CD14-positive monocyte (primary cell): ENCODE measurements at regions not wholly inside any gene's neighbourhood (a gene's known extent, or its start where the extent isn't known, plus 50 kb on each side); places are given as distances from the start of the nearest gene placed in this dataset.

ENCODE experiments used
- DNase-seq, 3 donors: peaks; one replicate each; pipeline ENCODE4 v3.0.0-alpha.2; 2011 to 2022
- H2AFZ ChIP-seq: 2 replicates; pipeline ENCODE4 v1.6.0; 2012; ENCODE audit warnings: mild to moderate bottlenecking, low read depth, low read length, inconsistent platforms; ENCODE audit not compliant: insufficient read depth, poor library complexity, severe bottlenecking
- H3K27ac ChIP-seq, 2 donors: 1 replicate in 1 of 2; 2 replicates in 1 of 2; pipeline ENCODE4 v1.5.1; 2012 to 2013; ENCODE audit warnings: low read length in 2 of 2, control low read depth in 1 of 2, inconsistent platforms in 1 of 2, low read depth in 1 of 2, mild to moderate bottlenecking in 1 of 2
- H3K27me3 ChIP-seq, 2 donors: one replicate each; pipeline versions ENCODE4 v1.6.0 to v1.6.1; 2011 to 2013; ENCODE audit warnings: low read length in 2 of 2; ENCODE audit not compliant: control insufficient read depth in 2 of 2, insufficient read depth in 2 of 2
- H3K36me3 ChIP-seq, 2 donors: replicated peaks in 1 of 2; 1 replicate in 1 of 2; 2 replicates in 1 of 2; pipeline versions ENCODE4 v1.5.1 to v1.6.1; 2012 to 2013; ENCODE audit warnings: low read length in 2 of 2, control low read depth in 1 of 2, inconsistent platforms in 1 of 2, mild to moderate bottlenecking in 1 of 2; ENCODE audit not compliant: insufficient read depth in 2 of 2, control insufficient read depth in 1 of 2
- H3K4me1 ChIP-seq, 2 donors: 1 replicate in 1 of 2; 2 replicates in 1 of 2; pipeline versions ENCODE4 v1.5.1 to v1.6.1; 2012 to 2013; ENCODE audit warnings: low read length in 2 of 2, control low read depth in 1 of 2, inconsistent platforms in 1 of 2, mild to moderate bottlenecking in 1 of 2, moderate library complexity in 1 of 2; ENCODE audit not compliant: insufficient read depth in 2 of 2, control insufficient read depth in 1 of 2
- H3K4me2 ChIP-seq: replicated peaks from 2 replicates; pipeline ENCODE3; 2012; ENCODE audit warnings: low read length, moderate library complexity, mild to moderate bottlenecking; ENCODE audit not compliant: poor library complexity, severe bottlenecking; ENCODE audit errors: extremely low read depth
- H3K4me3 ChIP-seq, 3 experiments: fragments of 200-600 bp in 1 of 3; sonication (generic) in 1 of 3; replicated peaks in 1 of 3; 1 replicate in 2 of 3; 2 replicates in 1 of 3; pipeline ENCODE4 v1.5.1; 2011 to 2013; ENCODE audit warnings: low read length in 3 of 3, mild to moderate bottlenecking in 3 of 3, control low read depth in 2 of 3, low read depth in 2 of 3, inconsistent platforms in 1 of 3, moderate library complexity in 1 of 3
- H3K79me2 ChIP-seq: 2 replicates; pipeline ENCODE4 v1.6.0; 2012; ENCODE audit warnings: mild to moderate bottlenecking, control low read depth, inconsistent platforms, low read length, moderate library complexity; ENCODE audit not compliant: insufficient read depth
- H3K9ac ChIP-seq: 2 replicates; pipeline ENCODE4 v1.6.0; 2017; ENCODE audit warnings: low read length, mild to moderate bottlenecking; ENCODE audit not compliant: insufficient read depth, poor library complexity, severe bottlenecking
- H3K9me3 ChIP-seq, 2 donors: replicated peaks in 1 of 2; 1 replicate in 1 of 2; 2 replicates in 1 of 2; pipeline versions ENCODE4 v1.5.1 to v1.6.1; 2012 to 2013; ENCODE audit warnings: low read length in 2 of 2, control low read depth in 1 of 2; ENCODE audit not compliant: control insufficient read depth in 1 of 2, insufficient read depth in 1 of 2
- H4K20me1 ChIP-seq: 2 replicates; pipeline ENCODE4 v1.6.0; 2012; ENCODE audit warnings: mild to moderate bottlenecking, low read length, control low read depth, moderate library complexity; ENCODE audit not compliant: insufficient read depth
- H3K27ac Mint-ChIP-seq, 7 donors: one replicate each; pipeline ENCODE4 v1.8.0; 2020; ENCODE audit warnings: mild to moderate bottlenecking in 7 of 7, mixed read lengths in 7 of 7, moderate library complexity in 6 of 7, inconsistent platforms in 2 of 7
- H3K27me3 Mint-ChIP-seq, 3 donors: one replicate each; pipeline ENCODE4 v1.8.0; 2021 to 2022; ENCODE audit warnings: low read depth in 3 of 3, mild to moderate bottlenecking in 3 of 3, mixed read lengths in 3 of 3, moderate library complexity in 3 of 3, inconsistent platforms in 1 of 3
- H3K36me3 Mint-ChIP-seq, 2 donors: one replicate each; pipeline ENCODE4 v1.8.0; 2020; ENCODE audit warnings: mixed read lengths in 2 of 2, inconsistent platforms in 1 of 2, mild to moderate bottlenecking in 1 of 2
- H3K4me1 Mint-ChIP-seq: one replicate; pipeline ENCODE4 v1.8.0; 2020; ENCODE audit warnings: mild to moderate bottlenecking, mixed read lengths
- H3K4me3 Mint-ChIP-seq, 2 donors: one replicate each; pipeline ENCODE4 v1.8.0; 2020; ENCODE audit warnings: mild to moderate bottlenecking in 2 of 2, mixed read lengths in 2 of 2, moderate library complexity in 1 of 2
- H3K9me3 Mint-ChIP-seq, 7 donors: one replicate each; pipeline ENCODE4 v1.8.0; 2020 to 2022; ENCODE audit warnings: mixed read lengths in 7 of 7, mild to moderate bottlenecking in 6 of 7, moderate library complexity in 6 of 7, inconsistent platforms in 2 of 7
- CTCF ChIP-seq: fragments of 200-600 bp; IDR thresholded peaks from one replicate; pipeline ENCODE4 v1.8.0; 2022; ENCODE audit warnings: antibody characterized with exemption, mild to moderate bottlenecking
- WGBS: methylation state at CpG from one replicate; pipeline ENCODE4 v1.1.5; 2013; ENCODE audit warnings: missing lambda C conversion rate; ENCODE audit not compliant: insufficient coverage; 5-methylcytosine and 5-hydroxymethylcytosine counted together
- intact Hi-C, 2 donors: fragments of 100-400 bp; cut with micrococcal nuclease; formaldehyde crosslinking; loops; one replicate each; pipeline versions ENCODE4 v1.15.0 to v1.15.1; 2023

GRCh38 chr15:70190965-70191364 is 93.2 kb upstream of the TLE3 start:
- no peaks in the 10 kb centered on the region for H3K9me3 ChIP-seq
- H3K27ac Mint-ChIP-seq = no peak overlapping the region
- 75% methylated on average over 4 of the region's 5 CpGs for WGBS
- no peak for DNase-seq
- H3K27ac ChIP-seq = no peak overlapping the region
- no peaks in the 10 kb centered on the region for H3K79me2 ChIP-seq
- H3K9me3 Mint-ChIP-seq = peaks cover 0 to 5% (median 3%) of the 10 kb centered on the region in 7 donors
- TF ChIP-seq CTCF = no peak
- H3K27me3 Mint-ChIP-seq = peaks cover 1 to 10% (median 4%) of the 10 kb centered on the region in 3 donors
- H3K36me3 ChIP-seq = no peaks in the 10 kb centered on the region
- no peaks in the 10 kb centered on the region for H3K4me1 ChIP-seq
- intact Hi-C loops = no loop called here
- H3K4me1 Mint-ChIP-seq = no peaks in the 10 kb centered on the region
- no peak overlapping the region for H3K9ac ChIP-seq
- H3K4me3 Mint-ChIP-seq = no peak overlapping the region
- H3K4me2 ChIP-seq = no peak overlapping the region
- H3K27me3 ChIP-seq = no peaks in the 10 kb centered on the region
- no peak overlapping the region for H3K4me3 ChIP-seq
- no peak overlapping the region for H2AFZ ChIP-seq
- no peaks in the 10 kb centered on the region for H4K20me1 ChIP-seq
- H3K36me3 Mint-ChIP-seq = no peaks in the 10 kb centered on the region

- Histone ChIP-seq H3K79me2 (no peaks in the 10 kb centered on the region), H3K4me2 (no peak overlapping the region), H3K27me3 (no peaks in the 10 kb centered on the region), H3K9ac (no peak overlapping the region), H3K36me3 (no peaks in the 10 kb centered on the region), H2AFZ (no peak overlapping the region), H3K4me1 (no peaks in the 10 kb centered on the region), H3K9me3 (no peaks in the 10 kb centered on the region), H3K4me3 (no peak overlapping the region), H3K27ac (no peak overlapping the region), H4K20me1 (no peaks in the 10 kb centered on the region)
- peak; percentile 12 to 40 (median 23) for DNase-seq
- WGBS = 87% methylated on average over 13 of the region's 20 CpGs
- Mint-ChIP-seq H3K9me3 (peaks cover 0 to 5% (median 3%) of the 10 kb centered on the region in 7 donors), H3K4me1 (no peaks in the 10 kb centered on the region), H3K4me3 (no peak overlapping the region), H3K36me3 (no peaks in the 10 kb centered on the region), H3K27me3 (peaks cover 4 to 10% (median 6%) of the 10 kb centered on the region in 3 donors), H3K27ac (no peak overlapping the region)
- intact Hi-C loops = no loop called here
- no peak for TF ChIP-seq CTCF
Measured at GRCh38 chr15:70189826-70190695, 92.3 kb upstream of the TLE3 start.
